ENCODE measurements at regions not wholly inside any gene's neighbourhood (a gene's known extent, or its start where the extent isn't known, plus 50 kb on each side); places are given as distances from the start of the nearest gene placed in this dataset.

GRCh38 chr12:4014444-4014843 lies 141.2 kb upstream of the PARP11 start:
- H3K4me3 ChIP-seq = no peak overlapping the region
- no peaks in the 10 kb centered on the region for H3K9me3 ChIP-seq (replicated peaks)
- no peak overlapping the region for H3K27ac ChIP-seq (replicated peaks)
- H3K4me1 ChIP-seq = no peaks in the 10 kb centered on the region
- intact Hi-C loops (cut with micrococcal nuclease) = no loop called here
- no peaks in the 10 kb centered on the region for H3K36me3 ChIP-seq
- peaks cover 2% of the 10 kb centered on the region for H3K27me3 ChIP-seq (ENCODE audit: low read depth)
- TF ChIP-seq CTCF (IDR thresholded peaks at IDR 0.05; ENCODE audit: borderline replicate concordance) = no peak
- DNase-seq = no peak

- no peak overlapping the region for H3K27ac ChIP-seq (replicated peaks)
- TF ChIP-seq CTCF (IDR thresholded peaks at IDR 0.05; ENCODE audit: borderline replicate concordance) = no peak
- H3K27me3 ChIP-seq (ENCODE audit: low read depth) = peaks cover 6% of the 10 kb centered on the region
These were observed 140.1 kb upstream of the PARP11 start for GRCh38 chr12:4012977-4013968.

GRCh38 chr12:4012073-4012472 lies 138.9 kb upstream of the PARP11 start:
- TF ChIP-seq CTCF (IDR thresholded peaks at IDR 0.05; ENCODE audit: borderline replicate concordance) = no peak
- no peaks in the 10 kb centered on the region for H3K36me3 ChIP-seq
- no peak overlapping the region for H3K27ac ChIP-seq (replicated peaks)
- H3K9me3 ChIP-seq (replicated peaks) = no peaks in the 10 kb centered on the region
- intact Hi-C loops (cut with micrococcal nuclease) = no loop called here
- H3K27me3 ChIP-seq (ENCODE audit: low read depth) = peaks cover 14% of the 10 kb centered on the region
- no peak for DNase-seq
- H3K4me3 ChIP-seq = no peak overlapping the region
- no peaks in the 10 kb centered on the region for H3K4me1 ChIP-seq

More at GRCh38 chr12:4012977-4013968, 140.1 kb upstream of the PARP11 start:
- no peak for DNase-seq
- H3K36me3 ChIP-seq = no peaks in the 10 kb centered on the region
- H3K4me3 ChIP-seq = no peak overlapping the region
- intact Hi-C loops (cut with micrococcal nuclease) = no loop called here
- no peaks in the 10 kb centered on the region for H3K4me1 ChIP-seq
- no peaks in the 10 kb centered on the region for H3K9me3 ChIP-seq (replicated peaks)

- intact Hi-C loops (cut with micrococcal nuclease) = no loop called here
- no peak overlapping the region for H3K27ac ChIP-seq (replicated peaks)
- TF ChIP-seq CTCF (IDR thresholded peaks at IDR 0.05; ENCODE audit: borderline replicate concordance) = no peak
- DNase-seq = no peak
- H3K36me3 ChIP-seq = no peaks in the 10 kb centered on the region
- no peaks in the 10 kb centered on the region for H3K9me3 ChIP-seq (replicated peaks)
- H3K4me3 ChIP-seq = no peak overlapping the region
- H3K4me1 ChIP-seq = no peaks in the 10 kb centered on the region
- H3K27me3 ChIP-seq (ENCODE audit: low read depth) = peaks cover 19% of the 10 kb centered on the region
These were observed 138.4 kb upstream of the PARP11 start for GRCh38 chr12:4011597-4011996.

- Histone ChIP-seq H3K4me3 (no peak overlapping the region), H3K9me3 (replicated peaks) (no peaks in the 10 kb centered on the region), H3K36me3 (no peaks in the 10 kb centered on the region), H3K4me1 (no peaks in the 10 kb centered on the region), H3K27ac (replicated peaks) (no peak overlapping the region), H3K27me3 (ENCODE audit: low read depth) (peaks cover 27% of the 10 kb centered on the region)
- intact Hi-C loops (cut with micrococcal nuclease) = no loop called here
- TF ChIP-seq CTCF (IDR thresholded peaks at IDR 0.05; ENCODE audit: borderline replicate concordance) = no peak
- DNase-seq = no peak
These were observed 136.9 kb upstream of the PARP11 start for GRCh38 chr12:4009979-4010704.

All from left ventricle myocardium inferior (tissue), 1 donor.